Upper lobe of right lung (tissue), 1 donor: ENCODE measurements at regions not wholly inside any gene's neighbourhood (a gene's known extent, or its start where the extent isn't known, plus 50 kb on each side); places are given as distances from the start of the nearest gene placed in this dataset.

Source experiments
- ATAC-seq: fragments of 200-7000 bp; cut with Tn5 transposase; one replicate; pipeline ENCODE4 v1.9.1; 2020; ENCODE audit warnings: mild to moderate bottlenecking, moderate library complexity
- DNase-seq: peaks from one replicate; pipeline ENCODE4 v3.0.0-alpha.2; 2020
- H3K27ac ChIP-seq: fragments of 200-600 bp; one replicate; pipeline ENCODE4 v1.8.0; 2022
- H3K27me3 ChIP-seq: fragments of 200-600 bp; one replicate; pipeline ENCODE4 v1.8.0; 2022; ENCODE audit warnings: mild to moderate bottlenecking
- H3K36me3 ChIP-seq: fragments of 200-600 bp; one replicate; pipeline ENCODE4 v1.8.0; 2022
- H3K4me1 ChIP-seq: fragments of 200-600 bp; one replicate; pipeline ENCODE4 v1.8.0; 2022
- H3K4me3 ChIP-seq: fragments of 200-600 bp; one replicate; pipeline ENCODE4 v1.8.0; 2022; ENCODE audit warnings: mild to moderate bottlenecking
- H3K9me3 ChIP-seq: fragments of 200-600 bp; one replicate; pipeline ENCODE4 v1.8.0; 2022
- CTCF ChIP-seq: fragments of 200-600 bp; IDR thresholded peaks from one replicate; pipeline ENCODE4 v1.8.0; 2022; ENCODE audit warnings: antibody characterized with exemption
- intact Hi-C: fragments of 100-400 bp; cut with DNase I; formaldehyde crosslinking; loops from one replicate; pipeline ENCODE4 v1.11.0; 2022
- donor health status: DM: no; HTN: yes; CAD: no; lungs with severe emphysema.

- Histone ChIP-seq H3K4me1 (no peaks in the 10 kb centered on the region), H3K36me3 (no peaks in the 10 kb centered on the region), H3K4me3 (no peak overlapping the region), H3K27ac (no peak overlapping the region), H3K27me3 (no peaks in the 10 kb centered on the region), H3K9me3 (no peaks in the 10 kb centered on the region)
- TF ChIP-seq CTCF: no peak
- intact Hi-C loops: no loop called here
- ATAC-seq: no peak
- DNase-seq: no peak
These were observed 219.3 kb upstream of the PRSS58 start for GRCh38 chr7:142477079-142477651.

- TF ChIP-seq CTCF: no peak
- H3K9me3 ChIP-seq: no peaks in the 10 kb centered on the region
- no peak overlapping the region for H3K4me3 ChIP-seq
- intact Hi-C loops: no loop called here
- DNase-seq: no peak
- ATAC-seq: no peak
- no peak overlapping the region for H3K27ac ChIP-seq
- no peaks in the 10 kb centered on the region for H3K4me1 ChIP-seq
- H3K36me3 ChIP-seq: no peaks in the 10 kb centered on the region
- H3K27me3 ChIP-seq: no peaks in the 10 kb centered on the region
These were observed 218.2 kb upstream of the PRSS58 start for GRCh38 chr7:142476077-142476476.

GRCh38 chr7:142471820-142472219, 214.0 kb upstream of the PRSS58 start:
- no peak for TF ChIP-seq CTCF
- DNase-seq (no peak), ATAC-seq (no peak)
- no peak overlapping the region for H3K27ac ChIP-seq
- no peak overlapping the region for H3K4me3 ChIP-seq
- intact Hi-C loops: no loop called here
- H3K36me3 ChIP-seq: no peaks in the 10 kb centered on the region
- no peaks in the 10 kb centered on the region for H3K9me3 ChIP-seq
- no peaks in the 10 kb centered on the region for H3K4me1 ChIP-seq
- no peaks in the 10 kb centered on the region for H3K27me3 ChIP-seq

GRCh38 chr7:142470544-142470830, 212.6 kb upstream of the PRSS58 start:
- H3K9me3 ChIP-seq: no peaks in the 10 kb centered on the region
- DNase-seq: no peak
- no peaks in the 10 kb centered on the region for H3K27me3 ChIP-seq
- no peaks in the 10 kb centered on the region for H3K36me3 ChIP-seq
- TF ChIP-seq CTCF: no peak
- H3K4me3 ChIP-seq: no peak overlapping the region
- no peak for ATAC-seq
- intact Hi-C loops: no loop called here
- H3K27ac ChIP-seq: no peak overlapping the region
- H3K4me1 ChIP-seq: no peaks in the 10 kb centered on the region

- no peaks in the 10 kb centered on the region for H3K27me3 ChIP-seq
- no peaks in the 10 kb centered on the region for H3K4me1 ChIP-seq
- H3K36me3 ChIP-seq: no peaks in the 10 kb centered on the region
- peak; percentile 18 for ATAC-seq
- H3K9me3 ChIP-seq: no peaks in the 10 kb centered on the region
- no peak for DNase-seq
- no peak for TF ChIP-seq CTCF
- H3K4me3 ChIP-seq: no peak overlapping the region
- intact Hi-C loops: no loop called here
- no peak overlapping the region for H3K27ac ChIP-seq
These were observed 212.1 kb upstream of the PRSS58 start for GRCh38 chr7:142469696-142470543.
